ENCODE measurements at regions not wholly inside any gene's neighbourhood (a gene's known extent, or its start where the extent isn't known, plus 50 kb on each side); places are given as distances from the start of the nearest gene placed in this dataset.

DNA sequence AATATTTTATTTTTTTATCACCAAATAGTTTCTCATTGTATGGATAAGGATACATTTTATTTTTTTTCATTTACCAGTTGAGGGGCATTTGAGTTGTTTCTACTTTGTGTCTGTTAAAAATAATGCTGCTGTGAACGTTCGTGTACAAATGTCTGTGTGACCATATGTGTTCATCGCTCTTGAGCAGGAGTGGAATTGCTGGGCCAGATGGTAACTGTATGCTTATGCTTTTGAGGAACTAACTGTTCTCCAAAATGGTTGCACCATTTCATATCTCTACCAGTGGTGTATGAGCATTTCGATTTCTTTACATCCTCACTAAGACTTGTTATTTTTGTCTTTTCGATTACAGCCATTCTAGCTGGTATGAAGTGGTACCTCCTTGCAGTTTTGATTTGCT is 212.5 kb upstream of the N4BP1 start:
- DNase-seq (ENCODE audit: low read depth), result no peak
- H3K4me3 ChIP-seq (ENCODE audit: low read depth, low read length), result no peak overlapping the region
- no peak for TF ChIP-seq CTCF (IDR thresholded peaks at IDR 0.05; ENCODE audit: control insufficient read depth, extremely low read depth, insufficient read depth)

GRCh38 chr16:48820379-48820778 is 210.4 kb upstream of the N4BP1 start:
- no peak overlapping the region for H3K4me3 ChIP-seq (ENCODE audit: low read depth, low read length)
- DNase-seq (ENCODE audit: low read depth), result no peak
- no peak for TF ChIP-seq CTCF (IDR thresholded peaks at IDR 0.05; ENCODE audit: control insufficient read depth, extremely low read depth, insufficient read depth)

- TF ChIP-seq CTCF (IDR thresholded peaks at IDR 0.05; ENCODE audit: control insufficient read depth, extremely low read depth, insufficient read depth), result no peak
These were observed 208.3 kb upstream of the N4BP1 start for GRCh38 chr16:48818257-48818656.

DNA sequence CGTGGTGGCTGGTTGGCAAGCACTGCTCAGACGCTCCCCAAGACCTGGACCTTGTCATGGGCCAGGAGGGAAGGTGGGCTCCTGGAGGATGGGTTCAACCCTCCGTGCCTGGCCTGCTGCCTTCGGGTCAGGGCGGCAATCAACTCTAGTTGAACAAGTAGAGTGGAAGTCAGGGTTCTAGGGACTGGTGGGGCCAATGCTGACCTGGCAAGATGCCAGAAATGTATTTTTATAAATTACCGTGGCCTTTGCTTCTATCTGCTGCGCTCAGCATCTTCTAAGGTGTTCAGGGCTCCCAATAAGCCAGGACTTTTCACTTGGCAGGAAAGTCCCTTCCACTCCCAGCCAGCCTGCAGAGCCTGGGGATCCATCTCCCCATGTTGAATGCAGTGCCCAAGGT is 207.1 kb upstream of the N4BP1 start:
- no peak for TF ChIP-seq CTCF (IDR thresholded peaks at IDR 0.05; ENCODE audit: control insufficient read depth, extremely low read depth, insufficient read depth)
- no peak overlapping the region for H3K4me3 ChIP-seq (ENCODE audit: low read depth, low read length)
- no peak for DNase-seq (ENCODE audit: low read depth)

More at GRCh38 chr16:48818257-48818656, 208.3 kb upstream of the N4BP1 start:
- no peak for DNase-seq (ENCODE audit: low read depth)
- H3K4me3 ChIP-seq (ENCODE audit: low read depth, low read length), result no peak overlapping the region

DNA sequence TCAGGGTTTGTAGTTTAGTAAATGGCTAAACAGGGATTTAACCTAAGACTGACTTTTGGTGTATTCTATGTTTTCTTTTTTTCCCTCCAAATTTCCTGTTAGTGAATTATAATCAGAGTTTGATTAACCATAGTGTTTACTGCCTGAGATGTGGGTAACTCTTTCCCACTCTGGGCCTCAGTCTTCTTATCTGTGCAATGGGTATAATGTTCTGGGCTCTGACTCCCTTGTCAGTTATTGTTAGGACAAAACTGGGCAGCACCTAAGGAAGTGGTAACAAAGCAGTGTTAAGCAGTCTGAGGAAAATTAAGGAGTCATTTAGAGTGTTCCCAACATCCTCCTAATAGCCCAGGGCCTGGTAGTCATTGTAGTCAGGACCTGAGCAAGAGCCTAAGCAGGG is 206.4 kb upstream of the N4BP1 start:
- no peak for TF ChIP-seq CTCF (IDR thresholded peaks at IDR 0.05; ENCODE audit: control insufficient read depth, extremely low read depth, insufficient read depth)
- no peak overlapping the region for H3K4me3 ChIP-seq (ENCODE audit: low read depth, low read length)

DNA sequence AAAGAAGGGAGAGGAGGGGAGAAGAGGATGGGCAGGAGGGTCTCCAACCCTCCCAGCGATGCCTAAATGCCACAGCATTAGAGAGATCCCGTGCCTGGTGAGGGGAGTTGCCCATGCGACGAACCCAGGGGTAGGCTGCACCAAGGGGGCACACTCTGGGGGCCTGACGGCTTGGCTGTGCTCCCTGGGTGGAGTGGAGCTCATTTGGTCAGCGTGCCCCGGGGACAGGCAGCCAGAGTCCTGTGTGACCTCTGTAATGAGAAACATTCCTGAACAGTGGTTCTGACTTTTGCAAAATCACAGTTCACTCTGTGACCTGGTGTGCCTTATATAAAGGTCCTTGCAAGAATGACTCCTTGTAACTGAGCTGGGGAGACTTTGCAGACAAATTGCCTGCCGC is 205.0 kb upstream of the N4BP1 start:
- DNase-seq (ENCODE audit: low read depth), result no peak
- no peak for TF ChIP-seq CTCF (IDR thresholded peaks at IDR 0.05; ENCODE audit: control insufficient read depth, extremely low read depth, insufficient read depth)
- H3K4me3 ChIP-seq (ENCODE audit: low read depth, low read length), result no peak overlapping the region

More for the DNA sequence above, 206.4 kb upstream of the N4BP1 start:
- DNase-seq (ENCODE audit: low read depth), result no peak

GRCh38 chr16:48813485-48813884 is 203.5 kb upstream of the N4BP1 start:
- H3K4me3 ChIP-seq (ENCODE audit: low read depth, low read length), result no peak overlapping the region
- TF ChIP-seq CTCF (IDR thresholded peaks at IDR 0.05; ENCODE audit: control insufficient read depth, extremely low read depth, insufficient read depth), result no peak
- no peak for DNase-seq (ENCODE audit: low read depth)
